ENCODE measurements at regions not wholly inside any gene's neighbourhood (a gene's known extent, or its start where the extent isn't known, plus 50 kb on each side); places are given as distances from the start of the nearest gene placed in this dataset.

DNA sequence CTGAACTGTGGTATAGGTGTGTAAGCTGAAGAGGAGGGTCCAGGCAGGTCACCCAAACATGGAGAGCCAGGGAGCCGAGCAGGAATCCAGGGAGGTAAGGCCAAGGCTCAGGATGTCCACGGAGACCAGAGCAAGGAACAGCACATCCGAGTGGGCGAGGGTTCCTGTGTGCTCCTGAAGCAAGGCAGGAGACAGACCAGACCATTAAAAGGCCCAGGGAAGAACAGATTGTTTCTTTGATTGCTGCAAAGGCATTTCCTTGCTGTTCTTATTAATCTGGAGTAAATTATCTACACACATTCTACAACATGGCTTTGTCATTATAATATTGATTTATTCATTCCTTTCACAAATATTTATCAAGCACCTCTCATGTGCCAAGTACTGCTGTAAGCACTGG lies 50.1 kb upstream of the SPTBN1 start:
- Histone ChIP-seq H3K79me2 (replicated peaks; ENCODE audit: insufficient read depth) (no peaks in the 10 kb centered on the region), H3K27me3 (ENCODE audit: insufficient read depth) (no peaks in the 10 kb centered on the region), H3K4me2 (no peak overlapping the region), H2AFZ (no peak overlapping the region), H3K9me2 (ENCODE audit: insufficient read depth) (no peaks in the 10 kb centered on the region), H3K36me3 (ENCODE audit: insufficient read depth) (no peaks in the 10 kb centered on the region), H3K27ac (ENCODE audit: low read depth) (no peak overlapping the region), H3K4me1 (ENCODE audit: insufficient read depth) (no peaks in the 10 kb centered on the region; the same call in 1 of the 2 replicates), H3K4me3 (no peak overlapping the region), H4K20me1 (replicated peaks; ENCODE audit: insufficient read depth) (0 out of 2 replicates have a peak, but pooled peaks cover 3% of the 10 kb centered on the region), H3F3A (replicated peaks; ENCODE audit: low read depth) (no peaks in the 10 kb centered on the region)
- H3K9me3 Mint-ChIP-seq: no peaks in the 10 kb centered on the region
- ATAC-seq (no peak), DNase-seq (ENCODE audit: low spot score) (no peak)
- no peak for TF ChIP-seq NANOG (IDR thresholded peaks at IDR 0.05; ENCODE audit: borderline replicate concordance)
- TF ChIP-seq ZNF462 (CRISPR knock-in tag; IDR thresholded peaks at IDR 0.05): no peak
- TF ChIP-seq JUNB (IDR thresholded peaks at IDR 0.05; ENCODE audit: unreplicated experiment): no peak
- no peak for TF ChIP-seq STAT1 (IDR thresholded peaks at IDR 0.05; ENCODE audit: unreplicated experiment)
- TF ChIP-seq, protein P1, sequence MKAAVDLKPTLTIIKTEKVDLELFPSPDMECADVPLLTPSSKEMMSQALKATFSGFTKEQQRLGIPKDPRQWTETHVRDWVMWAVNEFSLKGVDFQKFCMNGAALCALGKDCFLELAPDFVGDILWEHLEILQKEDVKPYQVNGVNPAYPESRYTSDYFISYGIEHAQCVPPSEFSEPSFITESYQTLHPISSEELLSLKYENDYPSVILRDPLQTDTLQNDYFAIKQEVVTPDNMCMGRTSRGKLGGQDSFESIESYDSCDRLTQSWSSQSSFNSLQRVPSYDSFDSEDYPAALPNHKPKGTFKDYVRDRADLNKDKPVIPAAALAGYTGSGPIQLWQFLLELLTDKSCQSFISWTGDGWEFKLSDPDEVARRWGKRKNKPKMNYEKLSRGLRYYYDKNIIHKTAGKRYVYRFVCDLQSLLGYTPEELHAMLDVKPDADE (IDR thresholded peaks at IDR 0.05): no peak
- TF ChIP-seq, protein P2, sequence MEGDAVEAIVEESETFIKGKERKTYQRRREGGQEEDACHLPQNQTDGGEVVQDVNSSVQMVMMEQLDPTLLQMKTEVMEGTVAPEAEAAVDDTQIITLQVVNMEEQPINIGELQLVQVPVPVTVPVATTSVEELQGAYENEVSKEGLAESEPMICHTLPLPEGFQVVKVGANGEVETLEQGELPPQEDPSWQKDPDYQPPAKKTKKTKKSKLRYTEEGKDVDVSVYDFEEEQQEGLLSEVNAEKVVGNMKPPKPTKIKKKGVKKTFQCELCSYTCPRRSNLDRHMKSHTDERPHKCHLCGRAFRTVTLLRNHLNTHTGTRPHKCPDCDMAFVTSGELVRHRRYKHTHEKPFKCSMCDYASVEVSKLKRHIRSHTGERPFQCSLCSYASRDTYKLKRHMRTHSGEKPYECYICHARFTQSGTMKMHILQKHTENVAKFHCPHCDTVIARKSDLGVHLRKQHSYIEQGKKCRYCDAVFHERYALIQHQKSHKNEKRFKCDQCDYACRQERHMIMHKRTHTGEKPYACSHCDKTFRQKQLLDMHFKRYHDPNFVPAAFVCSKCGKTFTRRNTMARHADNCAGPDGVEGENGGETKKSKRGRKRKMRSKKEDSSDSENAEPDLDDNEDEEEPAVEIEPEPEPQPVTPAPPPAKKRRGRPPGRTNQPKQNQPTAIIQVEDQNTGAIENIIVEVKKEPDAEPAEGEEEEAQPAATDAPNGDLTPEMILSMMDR (conservative IDR thresholded peaks at IDR 0.05; ENCODE audit: low read depth in 2 of 2): no peak
- no peak for TF ChIP-seq POLR2AphosphoS5 (IDR thresholded peaks at IDR 0.05; ENCODE audit: low read depth)
- no peak for TF ChIP-seq EZH2phosphoT487 (IDR thresholded peaks at IDR 0.05; ENCODE audit: unreplicated experiment)
- TF ChIP-seq, protein P3, sequence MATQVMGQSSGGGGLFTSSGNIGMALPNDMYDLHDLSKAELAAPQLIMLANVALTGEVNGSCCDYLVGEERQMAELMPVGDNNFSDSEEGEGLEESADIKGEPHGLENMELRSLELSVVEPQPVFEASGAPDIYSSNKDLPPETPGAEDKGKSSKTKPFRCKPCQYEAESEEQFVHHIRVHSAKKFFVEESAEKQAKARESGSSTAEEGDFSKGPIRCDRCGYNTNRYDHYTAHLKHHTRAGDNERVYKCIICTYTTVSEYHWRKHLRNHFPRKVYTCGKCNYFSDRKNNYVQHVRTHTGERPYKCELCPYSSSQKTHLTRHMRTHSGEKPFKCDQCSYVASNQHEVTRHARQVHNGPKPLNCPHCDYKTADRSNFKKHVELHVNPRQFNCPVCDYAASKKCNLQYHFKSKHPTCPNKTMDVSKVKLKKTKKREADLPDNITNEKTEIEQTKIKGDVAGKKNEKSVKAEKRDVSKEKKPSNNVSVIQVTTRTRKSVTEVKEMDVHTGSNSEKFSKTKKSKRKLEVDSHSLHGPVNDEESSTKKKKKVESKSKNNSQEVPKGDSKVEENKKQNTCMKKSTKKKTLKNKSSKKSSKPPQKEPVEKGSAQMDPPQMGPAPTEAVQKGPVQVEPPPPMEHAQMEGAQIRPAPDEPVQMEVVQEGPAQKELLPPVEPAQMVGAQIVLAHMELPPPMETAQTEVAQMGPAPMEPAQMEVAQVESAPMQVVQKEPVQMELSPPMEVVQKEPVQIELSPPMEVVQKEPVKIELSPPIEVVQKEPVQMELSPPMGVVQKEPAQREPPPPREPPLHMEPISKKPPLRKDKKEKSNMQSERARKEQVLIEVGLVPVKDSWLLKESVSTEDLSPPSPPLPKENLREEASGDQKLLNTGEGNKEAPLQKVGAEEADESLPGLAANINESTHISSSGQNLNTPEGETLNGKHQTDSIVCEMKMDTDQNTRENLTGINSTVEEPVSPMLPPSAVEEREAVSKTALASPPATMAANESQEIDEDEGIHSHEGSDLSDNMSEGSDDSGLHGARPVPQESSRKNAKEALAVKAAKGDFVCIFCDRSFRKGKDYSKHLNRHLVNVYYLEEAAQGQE (IDR thresholded peaks at IDR 0.05; ENCODE audit: unreplicated experiment): no peak
- no peak for TF ChIP-seq EZH2 (IDR thresholded peaks at IDR 0.05; ENCODE audit: low read depth, unreplicated experiment)
- TF ChIP-seq CREB1 (CRISPR knock-in tag; IDR thresholded peaks at IDR 0.05; ENCODE audit: low read depth): no peak
- H3K36me3 Mint-ChIP-seq (ENCODE audit: low read depth): no peaks in the 10 kb centered on the region
- H3K4me3 Mint-ChIP-seq: no peak overlapping the region
- no peak overlapping the region for H3K27ac Mint-ChIP-seq
- H3K4me1 Mint-ChIP-seq: no peaks in the 10 kb centered on the region; the same call in 2 of the 3 replicates
- H3K27me3 Mint-ChIP-seq (ENCODE audit: insufficient read depth, low read depth, poor library complexity): peaks cover under 1% of the 10 kb centered on the region
